HCT116 (cell line): ENCODE measurements at regions not wholly inside any gene's neighbourhood (a gene's known extent, or its start where the extent isn't known, plus 50 kb on each side); places are given as distances from the start of the nearest gene placed in this dataset.

Source experiments
- ATAC-seq: fragments of 200-7000 bp; cut with Tn5 transposase; 2 replicates; pipeline ENCODE4 v1.9.1; 2020; ENCODE audit warnings: mild to moderate bottlenecking, moderate library complexity
- BruUV-seq: library from RNA; stranded (reverse); fragments of 400-500 nt; replicated peaks from 2 replicates; lab custom pipeline; 2021; lab: Mats Ljungman, UMichigan
- CTCF ChIA-PET: fragments of 300-600 bp; sonication (Branson Sonifier 250); formaldehyde crosslinking; loops from one replicate; lab custom pipeline; 2021; ENCODE audit warnings: antibody characterized with exemption; lab: Charles Lee
- POLR2A ChIA-PET: fragments of 300-600, 350-600 bp; sonication (Branson Sonifier 250); formaldehyde crosslinking; loops from one replicate; lab custom pipeline; 2021; ENCODE audit warnings: antibody characterized with exemption; lab: Charles Lee
- RAD21 ChIA-PET, 2 experiments: fragments of 300-600 bp; sonication (Branson Sonifier 250); formaldehyde crosslinking; loops; one replicate each; lab custom pipeline; 2023; ENCODE audit warnings: low total read pairs in 2 of 2; ENCODE audit not compliant: uncharacterized antibody in 2 of 2, unreplicated experiment in 2 of 2, low non-redundant PET in 1 of 2; lab: Charles Lee
- DNase-seq: peaks from one replicate; pipeline ENCODE4 v3.0.0-alpha.2; 2010; ENCODE audit warnings: low read depth, low spot score
- H2AFZ ChIP-seq: fragments of 200-600 bp; shearing (Covaris generic), sonication (generic); 2 replicates; pipeline ENCODE4 v1.6.1; 2017; ENCODE audit warnings: low read depth, mixed run types, mixed read lengths, antibody characterized with exemption, low read length; ENCODE audit not compliant: poor library complexity, severe bottlenecking
- H3K27ac ChIP-seq: 2 replicates; pipeline ENCODE4 v1.5.1; 2012; ENCODE audit warnings: low read depth, low read length
- H3K27me3 ChIP-seq: fragments of 200-600 bp; sonication (generic); 2 replicates; pipeline ENCODE4 v1.6.1; 2016; ENCODE audit warnings: mixed run types, low read length, mixed read lengths; ENCODE audit not compliant: insufficient read depth
- H3K36me3 ChIP-seq, 2 experiments: fragments of 200-500 bp in 1 of 2; fragments of 200-600 bp in 1 of 2; sonication (Bioruptor generic) in 1 of 2; sonication (generic) in 1 of 2; 2 replicates each; pipeline versions ENCODE4 v1.5.1 to v1.6.1; 2014 to 2016; ENCODE audit warnings: low read length in 2 of 2, inconsistent platforms in 1 of 2, mixed read lengths in 1 of 2, mixed run types in 1 of 2; ENCODE audit not compliant: insufficient read depth in 2 of 2, control insufficient read depth in 1 of 2
- H3K4me1 ChIP-seq, 2 experiments: fragments of 200-600 bp in 1 of 2; sonication (generic) in 1 of 2; 2 replicates each; pipeline versions ENCODE4 v1.5.1 to v1.6.1; 2012 to 2017; ENCODE audit warnings: low read length in 2 of 2, inconsistent platforms in 1 of 2, mild to moderate bottlenecking in 1 of 2, mixed read lengths in 1 of 2, mixed run types in 1 of 2, moderate library complexity in 1 of 2; ENCODE audit not compliant: insufficient read depth in 2 of 2, control insufficient read depth in 1 of 2
- H3K4me2 ChIP-seq: fragments of 200-600 bp; sonication (generic); 2 replicates; pipeline ENCODE4 v1.6.1; 2017; ENCODE audit warnings: mixed run types, low read length, mixed read lengths
- H3K4me3 ChIP-seq, 2 experiments: fragments of 200-600 bp in 1 of 2; sonication (generic) in 1 of 2; replicated peaks in 1 of 2; 2 replicates each; pipeline ENCODE4 v1.5.1; 2011 to 2016; ENCODE audit warnings: low read length in 2 of 2, control low read depth in 1 of 2, low read depth in 1 of 2, mild to moderate bottlenecking in 1 of 2, mixed read lengths in 1 of 2, mixed run types in 1 of 2
- H3K79me2 ChIP-seq: fragments of 200-600 bp; sonication (generic); 2 replicates; pipeline ENCODE4 v1.6.1; 2017; ENCODE audit warnings: mild to moderate bottlenecking, mixed run types, low read length, moderate library complexity, mixed read lengths; ENCODE audit not compliant: insufficient read depth
- H3K9ac ChIP-seq: fragments of 200-600 bp; sonication (generic); 2 replicates; pipeline ENCODE4 v1.6.1; 2016; ENCODE audit warnings: low read length, mixed read lengths
- H3K9me2 ChIP-seq: fragments of 200-600 bp; sonication (generic), shearing (Covaris generic); 2 replicates; pipeline ENCODE4 v1.6.1; 2017; ENCODE audit warnings: mixed run types, mild to moderate bottlenecking, moderate library complexity; ENCODE audit not compliant: insufficient read depth
- H3K9me3 ChIP-seq, 2 experiments: fragments of 200-500 bp in 1 of 2; fragments of 200-600 bp in 1 of 2; sonication (Bioruptor generic) in 1 of 2; sonication (generic) in 1 of 2; 2 replicates each; pipeline ENCODE4 v1.6.1; 2014 to 2017; ENCODE audit warnings: low read length in 2 of 2, mixed read lengths in 2 of 2, inconsistent platforms in 1 of 2, low read depth in 1 of 2, mild to moderate bottlenecking in 1 of 2, mixed run types in 1 of 2, moderate library complexity in 1 of 2; ENCODE audit not compliant: control insufficient read depth in 1 of 2, insufficient read depth in 1 of 2
- H4K20me1 ChIP-seq: fragments of 200-600 bp; sonication (generic), shearing (Covaris generic); 2 replicates; pipeline ENCODE4 v1.6.1; 2017; ENCODE audit warnings: mixed run types, mild to moderate bottlenecking, moderate library complexity; ENCODE audit not compliant: insufficient read depth
- EGR1 ChIP-seq: IDR thresholded peaks from 2 replicates; pipeline ENCODE4 v1.6.1; 2012; ENCODE audit warnings: low read depth
- POLR2A ChIP-seq: IDR thresholded peaks from 2 replicates; pipeline ENCODE4 v1.7.0; 2011; ENCODE audit warnings: borderline replicate concordance; ENCODE audit not compliant: insufficient read depth, insufficient read length; ENCODE audit errors: extremely low read depth
- ZFX ChIP-seq: fragments of 450-650 bp; IDR thresholded peaks from 2 replicates; pipeline ENCODE4 v1.6.1; 2017
- intact Hi-C: fragments of 100-400 bp; cut with micrococcal nuclease; formaldehyde crosslinking; loops from 2 replicates; pipeline ENCODE4 v1.10.0; 2022
- TF ChIP-seq, protein P1 (sequence below): IDR thresholded peaks from 2 replicates; pipeline ENCODE4 v1.6.1; 2011; ENCODE audit warnings: mild to moderate bottlenecking, low read length, moderate library complexity; ENCODE audit not compliant: insufficient replicate concordance; ENCODE audit errors: extremely low read depth
- TF ChIP-seq, protein P2 (sequence below), 3 experiments: fragments of 200-600 bp in 1 of 3; sonication (generic) in 1 of 3; IDR thresholded peaks in 2 of 3; conservative IDR thresholded peaks in 1 of 3; 2 replicates each; pipeline ENCODE4 v1.5.1; 2012 to 2017; ENCODE audit warnings: low read depth in 2 of 3, low read length in 2 of 3, antibody characterized with exemption in 1 of 3, borderline replicate concordance in 1 of 3, control low read depth in 1 of 3, mild to moderate bottlenecking in 1 of 3, mixed read lengths in 1 of 3, mixed run types in 1 of 3, moderate library complexity in 1 of 3; ENCODE audit not compliant: insufficient read depth in 1 of 3
- TF ChIP-seq, protein P3 (sequence below): IDR thresholded peaks from 2 replicates; pipeline ENCODE4 v1.6.1; 2012; ENCODE audit warnings: low read depth

DNA sequence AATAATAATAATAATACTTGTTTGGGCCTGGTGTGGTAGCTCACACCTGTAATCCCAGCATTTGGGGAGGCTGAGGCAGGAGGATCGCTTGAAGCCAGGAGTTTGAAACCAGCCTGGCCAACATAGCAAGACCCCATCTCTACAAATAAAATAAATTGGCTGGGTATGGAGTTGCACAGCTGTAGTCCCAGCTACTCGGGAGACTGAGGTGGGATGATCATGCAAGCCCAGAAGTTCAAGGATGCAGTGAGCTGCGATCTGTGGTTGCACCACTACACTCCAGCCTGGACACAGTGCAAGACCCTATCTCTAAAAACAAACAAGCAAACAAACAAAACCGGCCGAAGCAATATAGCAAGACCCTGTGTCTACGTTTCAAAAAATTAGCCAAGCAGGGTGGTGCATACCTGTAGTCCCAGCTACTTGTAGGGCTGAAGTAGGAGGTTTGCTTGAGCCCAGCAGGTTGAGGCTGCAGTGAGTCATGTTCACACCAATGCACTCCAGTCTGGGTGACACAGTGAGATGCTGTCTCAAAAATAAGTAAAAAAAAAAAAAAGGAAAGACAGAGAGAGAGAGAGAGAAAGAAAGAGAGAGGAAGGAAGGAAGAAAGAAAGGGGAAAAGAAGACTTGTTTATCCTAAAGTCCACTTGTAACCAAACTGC lies 85.6 kb upstream of the KDM7A start:
- H3K4me3 ChIP-seq, result no peak overlapping the region
- no peak overlapping the region for H3K9ac ChIP-seq
- no peaks in the 10 kb centered on the region for H3K4me1 ChIP-seq
- ATAC-seq, result no peak
- intact Hi-C loops, result no loop called here
- no peak for TF ChIP-seq ZFX
- TF ChIP-seq EGR1, result no peak
- TF ChIP-seq, protein P1, sequence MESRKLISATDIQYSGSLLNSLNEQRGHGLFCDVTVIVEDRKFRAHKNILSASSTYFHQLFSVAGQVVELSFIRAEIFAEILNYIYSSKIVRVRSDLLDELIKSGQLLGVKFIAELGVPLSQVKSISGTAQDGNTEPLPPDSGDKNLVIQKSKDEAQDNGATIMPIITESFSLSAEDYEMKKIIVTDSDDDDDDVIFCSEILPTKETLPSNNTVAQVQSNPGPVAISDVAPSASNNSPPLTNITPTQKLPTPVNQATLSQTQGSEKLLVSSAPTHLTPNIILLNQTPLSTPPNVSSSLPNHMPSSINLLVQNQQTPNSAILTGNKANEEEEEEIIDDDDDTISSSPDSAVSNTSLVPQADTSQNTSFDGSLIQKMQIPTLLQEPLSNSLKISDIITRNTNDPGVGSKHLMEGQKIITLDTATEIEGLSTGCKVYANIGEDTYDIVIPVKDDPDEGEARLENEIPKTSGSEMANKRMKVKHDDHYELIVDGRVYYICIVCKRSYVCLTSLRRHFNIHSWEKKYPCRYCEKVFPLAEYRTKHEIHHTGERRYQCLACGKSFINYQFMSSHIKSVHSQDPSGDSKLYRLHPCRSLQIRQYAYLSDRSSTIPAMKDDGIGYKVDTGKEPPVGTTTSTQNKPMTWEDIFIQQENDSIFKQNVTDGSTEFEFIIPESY, result no peak
- TF ChIP-seq, protein P2, sequence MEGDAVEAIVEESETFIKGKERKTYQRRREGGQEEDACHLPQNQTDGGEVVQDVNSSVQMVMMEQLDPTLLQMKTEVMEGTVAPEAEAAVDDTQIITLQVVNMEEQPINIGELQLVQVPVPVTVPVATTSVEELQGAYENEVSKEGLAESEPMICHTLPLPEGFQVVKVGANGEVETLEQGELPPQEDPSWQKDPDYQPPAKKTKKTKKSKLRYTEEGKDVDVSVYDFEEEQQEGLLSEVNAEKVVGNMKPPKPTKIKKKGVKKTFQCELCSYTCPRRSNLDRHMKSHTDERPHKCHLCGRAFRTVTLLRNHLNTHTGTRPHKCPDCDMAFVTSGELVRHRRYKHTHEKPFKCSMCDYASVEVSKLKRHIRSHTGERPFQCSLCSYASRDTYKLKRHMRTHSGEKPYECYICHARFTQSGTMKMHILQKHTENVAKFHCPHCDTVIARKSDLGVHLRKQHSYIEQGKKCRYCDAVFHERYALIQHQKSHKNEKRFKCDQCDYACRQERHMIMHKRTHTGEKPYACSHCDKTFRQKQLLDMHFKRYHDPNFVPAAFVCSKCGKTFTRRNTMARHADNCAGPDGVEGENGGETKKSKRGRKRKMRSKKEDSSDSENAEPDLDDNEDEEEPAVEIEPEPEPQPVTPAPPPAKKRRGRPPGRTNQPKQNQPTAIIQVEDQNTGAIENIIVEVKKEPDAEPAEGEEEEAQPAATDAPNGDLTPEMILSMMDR (IDR thresholded peaks at IDR 0.05 in 2 of 3, conservative IDR thresholded peaks at IDR 0.05 in 1 of 3; ENCODE audit: borderline replicate concordance in 1 of 3, insufficient read depth in 1 of 3, low read depth in 2 of 3, low read length in 2 of 3), result no peak
- TF ChIP-seq POLR2A, result no peak
- TF ChIP-seq, protein P3, sequence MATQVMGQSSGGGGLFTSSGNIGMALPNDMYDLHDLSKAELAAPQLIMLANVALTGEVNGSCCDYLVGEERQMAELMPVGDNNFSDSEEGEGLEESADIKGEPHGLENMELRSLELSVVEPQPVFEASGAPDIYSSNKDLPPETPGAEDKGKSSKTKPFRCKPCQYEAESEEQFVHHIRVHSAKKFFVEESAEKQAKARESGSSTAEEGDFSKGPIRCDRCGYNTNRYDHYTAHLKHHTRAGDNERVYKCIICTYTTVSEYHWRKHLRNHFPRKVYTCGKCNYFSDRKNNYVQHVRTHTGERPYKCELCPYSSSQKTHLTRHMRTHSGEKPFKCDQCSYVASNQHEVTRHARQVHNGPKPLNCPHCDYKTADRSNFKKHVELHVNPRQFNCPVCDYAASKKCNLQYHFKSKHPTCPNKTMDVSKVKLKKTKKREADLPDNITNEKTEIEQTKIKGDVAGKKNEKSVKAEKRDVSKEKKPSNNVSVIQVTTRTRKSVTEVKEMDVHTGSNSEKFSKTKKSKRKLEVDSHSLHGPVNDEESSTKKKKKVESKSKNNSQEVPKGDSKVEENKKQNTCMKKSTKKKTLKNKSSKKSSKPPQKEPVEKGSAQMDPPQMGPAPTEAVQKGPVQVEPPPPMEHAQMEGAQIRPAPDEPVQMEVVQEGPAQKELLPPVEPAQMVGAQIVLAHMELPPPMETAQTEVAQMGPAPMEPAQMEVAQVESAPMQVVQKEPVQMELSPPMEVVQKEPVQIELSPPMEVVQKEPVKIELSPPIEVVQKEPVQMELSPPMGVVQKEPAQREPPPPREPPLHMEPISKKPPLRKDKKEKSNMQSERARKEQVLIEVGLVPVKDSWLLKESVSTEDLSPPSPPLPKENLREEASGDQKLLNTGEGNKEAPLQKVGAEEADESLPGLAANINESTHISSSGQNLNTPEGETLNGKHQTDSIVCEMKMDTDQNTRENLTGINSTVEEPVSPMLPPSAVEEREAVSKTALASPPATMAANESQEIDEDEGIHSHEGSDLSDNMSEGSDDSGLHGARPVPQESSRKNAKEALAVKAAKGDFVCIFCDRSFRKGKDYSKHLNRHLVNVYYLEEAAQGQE, result no peak
- TF ChIP-seq, all 23 proteins: peak for 0
- Histone ChIP-seq H3K4me2 (no peak overlapping the region), H3K36me3 (no peaks in the 10 kb centered on the region), H2AFZ (no peak overlapping the region), H3K27ac (no peak overlapping the region), H3K27me3 (no peaks in the 10 kb centered on the region), H3K9me2 (no peaks in the 10 kb centered on the region), H4K20me1 (no peaks in the 10 kb centered on the region), H3K9me3 (no peaks in the 10 kb centered on the region), H3K79me2 (no peaks in the 10 kb centered on the region)
- no peak for DNase-seq
- ChIA-PET CTCF (no interaction called here), POLR2A (no interaction called here), RAD21 (no interaction called here)
- no TSS peak for BruUV-seq
